ENCODE measurements at regions not wholly inside any gene's neighbourhood (a gene's known extent, or its start where the extent isn't known, plus 50 kb on each side); places are given as distances from the start of the nearest gene placed in this dataset.

- TF ChIP-seq NRF1 (IDR thresholded peaks at IDR 0.05; ENCODE audit: low read depth, low read length), result no peak
- no peak for TF ChIP-seq RCOR1 (IDR thresholded peaks at IDR 0.05; ENCODE audit: low read length)
- TF ChIP-seq GABPA (IDR thresholded peaks at IDR 0.05; ENCODE audit: low read depth), result no peak
- no peak for TF ChIP-seq CTCF (IDR thresholded peaks at IDR 0.05)
- no peak for TF ChIP-seq SIN3A (IDR thresholded peaks at IDR 0.05; ENCODE audit: borderline replicate concordance, low read depth, low read length)
- no peak for TF ChIP-seq POLR2AphosphoS5 (IDR thresholded peaks at IDR 0.05; ENCODE audit: low read depth, low read length)
- no peak for TF ChIP-seq MAX (IDR thresholded peaks at IDR 0.05; ENCODE audit: low read depth)
These were observed 1109.3 kb upstream of the LCORL start for GRCh38 chr4:19130866-19131265.

All from SK-N-SH (cell line).